NOMO-1 treated with dmso at 0.1 percent for 144 hours (cell line): ENCODE measurements at regions not wholly inside any gene's neighbourhood (a gene's known extent, or its start where the extent isn't known, plus 50 kb on each side); places are given as distances from the start of the nearest gene placed in this dataset.

ENCODE experiments used
- DNase-seq: peaks from one replicate; lab custom pipeline; 2025; ENCODE audit not compliant: unreplicated experiment; lab: John Stamatoyannopoulos, UW

- no peak for DNase-seq
Measured at GRCh38 chr21:18950045-18950740, 546.6 kb upstream of the TMPRSS15 start.

DNA sequence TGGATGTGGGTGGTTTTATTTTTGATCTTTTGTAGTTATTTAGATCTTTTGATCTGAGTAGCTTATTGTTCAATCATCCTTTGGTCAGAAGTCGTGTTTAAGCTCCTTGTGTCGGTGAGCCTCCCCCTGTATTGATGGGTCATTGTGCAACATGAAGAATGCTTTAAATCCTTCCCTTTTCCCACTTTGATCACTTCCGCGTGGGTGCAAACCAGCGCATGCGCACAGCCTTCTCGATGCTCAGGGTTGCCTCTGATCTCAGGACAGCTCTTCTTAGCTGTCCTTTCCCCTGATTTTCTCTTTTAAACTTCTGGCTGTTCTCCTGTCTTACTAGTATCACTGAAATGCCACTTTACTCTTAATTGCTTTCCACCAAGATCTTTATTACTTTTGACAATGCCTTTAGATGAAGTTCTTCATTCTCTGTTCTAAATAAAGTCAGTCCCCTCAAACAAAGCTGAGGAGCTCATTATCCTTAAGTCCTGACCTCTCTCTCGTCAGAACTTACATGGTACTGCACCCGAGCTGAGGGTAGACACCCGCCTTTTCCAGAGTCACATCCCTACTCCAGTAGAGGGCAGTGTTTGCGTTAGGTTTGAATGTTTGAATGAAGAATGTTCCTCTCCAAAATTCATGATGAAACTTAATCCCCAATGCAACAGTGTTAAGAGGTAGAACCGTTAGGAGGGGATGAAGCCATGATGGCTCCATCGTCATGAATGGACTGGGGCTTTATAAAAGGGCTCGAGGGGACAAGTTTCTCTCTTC is 547.9 kb upstream of the TMPRSS15 start:
- peak; percentile 9 for DNase-seq

- no peak for DNase-seq
Measured at GRCh38 chr21:18954441-18954844, 550.9 kb upstream of the TMPRSS15 start.

GRCh38 chr21:18959817-18960216 is 556.2 kb upstream of the TMPRSS15 start:
- no peak for DNase-seq

DNA sequence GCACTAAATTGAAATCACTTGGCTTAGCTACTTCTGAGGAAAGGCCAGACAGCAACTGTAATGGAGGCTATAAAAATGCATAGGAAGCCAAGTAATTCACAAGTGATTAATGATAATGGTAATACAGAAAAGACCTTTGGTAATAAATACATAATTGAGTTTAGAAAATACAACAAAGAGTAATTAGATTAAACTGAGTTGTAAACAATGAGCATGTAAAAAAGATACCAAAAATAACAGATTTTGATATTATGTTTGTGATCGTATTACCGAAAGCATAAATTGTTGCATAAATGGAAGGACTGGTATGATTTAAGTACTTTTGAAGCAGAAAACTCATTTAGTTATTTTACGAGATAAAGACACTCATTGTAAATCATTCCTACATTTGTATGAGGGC is 556.7 kb upstream of the TMPRSS15 start:
- no peak for DNase-seq

DNA sequence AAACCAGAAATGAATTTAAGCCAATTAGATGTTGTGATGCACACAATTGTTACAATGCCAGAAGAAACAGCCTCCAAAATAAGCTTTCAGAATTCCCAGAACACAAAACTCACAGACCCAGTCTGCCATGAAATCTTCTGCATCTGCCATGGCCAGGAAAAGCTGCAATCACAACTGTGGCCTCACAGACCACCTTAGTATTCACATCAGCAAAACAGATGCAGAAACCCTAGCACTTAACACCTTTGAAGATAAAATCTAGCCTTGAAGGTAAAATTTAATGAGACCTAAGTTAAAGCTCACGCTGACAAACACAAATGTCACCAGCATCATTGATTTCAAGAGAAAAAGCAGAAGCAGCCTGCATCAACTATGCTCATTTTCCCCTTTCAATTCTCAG is 566.8 kb upstream of the TMPRSS15 start:
- no peak for DNase-seq

GRCh38 chr21:18970941-18971340 is 567.4 kb upstream of the TMPRSS15 start:
- DNase-seq: no peak

- no peak for DNase-seq
Measured at GRCh38 chr21:18985584-18985983, 582.0 kb upstream of the TMPRSS15 start.

GRCh38 chr21:18986197-18986596 is 582.6 kb upstream of the TMPRSS15 start:
- no peak for DNase-seq

DNA sequence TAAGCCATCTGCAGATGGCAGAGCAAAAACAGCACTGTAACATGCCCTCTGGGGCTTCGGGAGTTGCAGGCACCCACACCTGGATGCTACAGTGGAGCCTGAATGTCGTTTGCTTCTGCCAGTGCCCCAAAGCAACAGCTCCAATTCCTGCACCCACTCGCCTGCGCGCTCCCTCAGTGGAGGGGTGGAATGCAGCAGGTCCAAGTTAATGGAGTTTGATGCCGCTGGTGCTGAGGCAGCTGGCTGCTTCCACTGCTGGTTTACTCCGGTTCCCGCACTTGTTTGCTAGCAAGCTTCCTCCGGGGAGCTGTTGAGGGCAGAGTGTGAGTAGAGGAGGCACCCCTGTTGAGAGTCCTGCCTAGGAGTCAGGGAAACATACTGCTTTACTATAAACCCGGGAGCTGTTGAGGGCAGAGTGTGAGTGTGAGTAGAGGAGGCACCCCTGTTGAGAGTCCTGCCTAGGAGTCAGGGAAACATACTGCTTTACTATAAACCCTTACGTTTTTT is 584.0 kb upstream of the TMPRSS15 start:
- no peak for DNase-seq

DNA sequence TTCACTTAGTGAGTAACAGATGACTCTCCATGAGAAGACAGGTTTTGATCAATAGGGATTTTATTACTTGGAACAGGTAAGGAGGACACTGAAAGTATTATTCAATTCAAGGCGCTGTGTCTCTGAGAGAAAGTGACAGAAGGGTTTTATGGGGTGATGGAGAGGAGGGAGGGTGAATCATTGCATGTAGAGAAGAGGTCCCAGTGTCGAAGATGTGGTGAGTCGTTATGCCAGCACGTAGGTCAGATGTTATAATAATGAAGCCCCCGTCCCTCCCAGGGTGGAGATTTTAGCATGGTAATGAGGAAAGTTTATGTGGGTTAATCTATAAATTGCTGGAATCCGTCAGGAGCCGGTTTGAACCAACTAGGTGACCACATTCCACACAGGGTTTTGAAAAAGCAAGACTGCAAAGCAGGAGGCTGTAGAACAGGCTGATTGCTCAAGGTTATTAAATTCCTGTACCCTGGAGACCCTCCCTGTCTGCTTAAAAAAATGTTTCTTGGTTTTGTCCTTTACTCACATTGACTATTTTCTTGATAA is 586.4 kb upstream of the TMPRSS15 start:
- no peak for DNase-seq

DNA sequence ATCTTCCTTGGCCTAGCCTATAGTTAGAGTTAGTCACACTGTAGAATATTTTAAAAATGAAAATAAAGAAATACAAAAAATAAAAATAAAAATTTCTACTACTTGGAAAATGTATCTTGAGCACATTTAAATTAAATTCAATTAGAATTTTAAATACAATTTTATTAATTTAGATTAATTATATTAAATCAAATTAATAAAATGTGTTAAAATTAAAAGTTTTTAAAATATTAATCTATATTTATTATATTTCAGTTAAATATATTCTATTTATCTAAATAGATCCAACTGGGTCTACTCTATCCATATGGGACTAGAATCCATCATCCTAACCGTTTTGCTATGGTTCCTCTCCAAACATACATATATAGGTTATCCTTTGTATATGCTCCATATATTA is 588.3 kb upstream of the TMPRSS15 start:
- no peak for DNase-seq

- DNase-seq: no peak
Measured at GRCh38 chr21:19010251-19010650, 606.7 kb upstream of the TMPRSS15 start.

GRCh38 chr21:19010996-19011395 is 607.4 kb upstream of the TMPRSS15 start:
- no peak for DNase-seq

DNA sequence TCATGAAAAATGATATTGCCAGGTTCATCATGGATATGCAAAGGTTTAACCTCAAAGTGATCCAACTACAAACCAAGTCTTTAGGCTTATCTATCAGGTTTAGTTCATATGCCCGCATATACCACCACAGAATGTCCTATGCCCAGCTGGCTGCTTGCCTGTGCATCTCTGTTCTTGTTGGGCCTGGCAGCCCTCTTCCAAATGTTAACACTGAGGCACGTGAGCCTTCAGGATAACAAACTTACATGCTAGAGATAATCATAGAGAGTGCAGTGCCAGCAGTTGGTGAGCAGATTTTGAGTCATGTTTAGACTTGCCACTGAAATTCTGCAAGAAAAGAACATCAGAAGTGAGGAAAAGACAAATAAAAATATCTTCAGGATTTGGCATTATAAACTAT is 607.9 kb upstream of the TMPRSS15 start:
- DNase-seq: no peak

GRCh38 chr21:19013916-19014315 is 610.3 kb upstream of the TMPRSS15 start:
- no peak for DNase-seq

DNA sequence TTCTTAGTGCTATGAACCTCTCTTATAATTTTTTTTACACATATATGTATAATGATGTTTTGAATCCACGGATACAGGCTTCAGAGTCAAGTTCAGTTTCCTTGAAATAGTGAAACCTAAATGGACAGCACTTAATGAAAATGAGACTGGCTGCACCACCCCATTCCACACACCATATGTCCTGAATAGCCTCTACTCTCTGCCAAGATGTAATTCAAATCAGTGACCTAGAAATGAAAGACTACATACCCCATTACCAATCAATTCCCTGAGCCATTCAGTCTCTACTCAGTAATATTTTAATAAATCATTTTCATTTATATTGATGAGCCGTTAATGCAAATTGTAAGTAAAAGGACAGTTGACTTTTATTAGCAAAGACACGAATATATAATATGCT is 614.9 kb upstream of the TMPRSS15 start:
- no peak for DNase-seq

DNA sequence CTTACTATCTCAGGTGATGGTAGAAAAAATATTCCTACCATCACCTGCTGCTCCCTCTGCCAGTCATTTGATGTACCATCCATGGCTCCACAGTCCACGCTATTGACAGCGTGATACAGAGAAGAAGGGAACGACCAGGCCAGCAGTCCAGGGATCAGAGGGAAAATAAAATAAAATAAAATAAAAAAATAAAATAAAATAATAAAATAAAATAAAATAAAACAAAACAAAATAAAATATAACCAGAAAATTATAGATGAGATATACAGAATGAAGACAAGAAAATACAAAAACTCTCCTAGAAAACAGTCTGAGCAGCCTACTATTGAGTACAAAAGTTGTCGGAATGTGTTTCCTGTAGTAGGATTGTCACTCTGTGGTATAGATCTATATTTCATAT is 619.4 kb upstream of the TMPRSS15 start:
- DNase-seq: no peak

GRCh38 chr21:19026911-19027310 is 623.3 kb upstream of the TMPRSS15 start:
- no peak for DNase-seq

- no peak for DNase-seq
Measured at GRCh38 chr21:19029816-19030215, 626.2 kb upstream of the TMPRSS15 start.

DNA sequence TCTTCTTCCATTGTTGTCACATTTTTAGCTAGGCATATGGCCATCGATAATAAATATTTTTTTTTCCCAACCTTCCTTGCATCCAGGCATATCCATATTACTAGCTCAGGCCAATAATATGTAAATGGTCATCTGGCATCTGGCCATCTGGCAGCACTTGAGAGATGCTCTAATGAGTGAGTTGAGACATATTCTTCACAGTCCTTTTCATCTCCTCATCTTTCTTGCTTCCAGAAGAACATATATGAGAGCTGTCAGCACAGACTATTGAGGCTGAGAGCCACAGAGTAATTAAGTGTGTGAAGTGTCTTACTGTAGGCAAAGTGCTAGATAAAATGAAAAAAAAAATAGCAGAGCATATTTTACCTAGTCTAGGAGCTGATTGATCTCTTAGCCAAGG is 628.4 kb upstream of the TMPRSS15 start:
- no peak for DNase-seq

DNA sequence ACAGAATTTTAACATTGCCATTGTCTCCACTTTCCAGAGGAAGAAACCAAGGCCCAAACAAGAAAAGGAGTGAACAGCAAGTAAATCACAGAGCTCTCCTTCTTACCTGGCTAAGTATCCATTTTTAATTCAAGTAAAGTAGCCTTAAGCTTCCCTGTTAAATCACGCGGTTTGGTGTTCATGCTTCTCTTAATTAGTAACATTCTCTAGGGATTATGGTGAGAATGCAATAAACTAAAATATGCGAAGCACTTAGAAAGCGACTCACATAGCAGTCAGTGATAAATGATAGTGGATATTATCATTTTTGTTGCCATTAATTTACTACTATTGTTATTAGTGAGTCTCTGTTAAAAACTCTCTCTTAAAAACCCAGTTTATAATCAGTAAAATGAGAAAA is 630.5 kb upstream of the TMPRSS15 start:
- DNase-seq: no peak
